ENCODE measurements at regions not wholly inside any gene's neighbourhood (a gene's known extent, or its start where the extent isn't known, plus 50 kb on each side); places are given as distances from the start of the nearest gene placed in this dataset.

GRCh38 chr3:96734273-96735009, 80.0 kb upstream of the EPHA6 start:
- DNase-seq: no peak

DNA sequence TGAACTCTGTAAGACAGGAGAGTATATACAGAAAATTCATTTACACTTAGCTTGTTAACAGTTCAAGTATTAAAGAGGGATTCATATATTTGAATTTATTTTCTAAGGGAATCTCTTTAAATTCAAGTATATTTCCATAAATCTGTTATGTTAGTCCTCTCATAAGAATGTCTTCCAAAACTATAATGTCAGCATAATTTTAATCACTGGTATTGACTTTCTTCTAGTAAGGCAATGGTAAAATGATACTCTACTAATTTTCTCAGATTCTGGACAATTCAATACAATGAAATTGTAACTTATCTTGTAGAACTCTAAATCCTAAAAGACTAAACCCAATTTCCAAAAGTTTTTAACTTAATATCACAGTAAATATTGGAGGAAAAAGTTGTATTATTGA, 66.3 kb upstream of the EPHA6 start:
- no peak for DNase-seq

GRCh38 chr3:96750094-96750767, 64.2 kb upstream of the EPHA6 start:
- no peak for DNase-seq

DNA sequence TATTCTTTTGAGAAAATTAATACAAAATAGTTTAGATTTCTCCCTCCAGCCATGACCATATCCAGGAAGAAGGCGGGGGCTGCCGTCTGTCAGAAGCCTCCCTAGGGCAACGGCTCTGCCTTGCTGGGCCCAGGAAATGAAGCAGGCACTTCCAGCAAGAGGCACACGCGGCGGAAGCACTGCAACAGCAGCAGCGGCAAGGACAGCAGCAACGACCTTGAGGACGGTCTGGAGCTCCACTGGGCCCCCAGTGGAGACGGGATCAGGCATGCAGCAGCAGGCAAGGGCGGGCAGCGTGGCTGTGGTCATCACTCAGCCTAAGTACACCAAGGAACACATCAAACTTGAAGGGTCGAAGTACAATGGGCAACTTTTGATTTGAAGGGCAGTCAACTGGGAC, 61.3 kb upstream of the EPHA6 start:
- DNase-seq: no peak

DNA sequence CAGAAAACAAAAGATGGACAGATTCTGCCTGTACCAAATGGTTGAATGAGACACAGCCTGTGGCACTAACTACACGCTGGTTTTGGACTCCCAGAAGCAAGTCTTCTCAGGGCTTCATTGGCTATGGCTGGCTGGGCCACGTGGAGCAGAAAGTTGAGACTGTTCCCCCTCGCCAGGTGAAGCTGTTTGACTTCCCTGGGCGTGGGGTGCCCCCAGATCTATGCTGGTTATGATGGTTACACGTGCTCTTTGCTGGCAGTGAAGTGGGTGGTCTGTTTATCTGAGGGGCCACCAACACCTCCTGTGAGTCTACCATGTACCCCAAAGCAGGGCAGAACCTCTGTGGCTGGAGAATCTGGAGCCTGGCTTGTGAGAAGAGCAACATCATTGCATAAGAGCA, 60.3 kb upstream of the EPHA6 start:
- DNase-seq: no peak

DNA sequence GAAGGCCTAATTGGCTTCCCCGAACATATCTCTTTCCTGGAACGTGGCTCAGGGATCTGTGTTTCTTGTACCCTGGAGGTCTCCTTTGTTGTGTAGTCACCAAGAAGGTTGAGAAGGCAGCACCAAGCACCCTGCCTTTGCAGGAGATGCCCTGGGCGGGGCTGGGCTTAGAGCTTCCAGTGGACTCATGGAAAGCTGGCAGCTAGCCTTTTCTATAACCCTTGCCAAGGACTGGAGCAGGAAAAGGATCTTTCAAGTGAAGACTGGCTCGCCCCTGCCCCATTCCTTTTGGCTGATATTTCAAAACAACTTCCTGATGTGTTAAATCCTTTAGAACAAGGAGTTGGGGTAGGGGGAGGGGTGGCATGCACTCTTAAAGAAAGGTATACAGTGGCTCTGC, 58.9 kb upstream of the EPHA6 start:
- no peak for DNase-seq

DNA sequence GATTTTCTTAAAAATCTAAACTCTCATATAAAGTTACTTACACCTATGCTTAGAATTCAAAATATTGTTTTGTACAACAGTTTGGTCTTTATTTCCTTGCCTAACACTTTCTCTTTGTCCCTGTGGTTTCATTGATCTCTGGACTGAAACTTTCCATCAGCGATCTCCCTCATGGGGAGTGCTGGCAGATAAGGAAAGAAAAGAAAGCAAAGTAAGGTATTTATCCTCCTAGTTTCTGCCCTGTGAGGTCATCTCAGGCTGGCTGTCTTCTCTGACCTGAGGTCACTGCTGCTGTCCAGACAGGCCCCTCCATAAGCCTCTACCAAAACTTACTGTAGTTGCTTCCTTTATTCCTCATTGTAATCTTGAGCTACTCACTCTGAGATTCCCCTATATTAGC, 57.9 kb upstream of the EPHA6 start:
- DNase-seq: no peak

DNA sequence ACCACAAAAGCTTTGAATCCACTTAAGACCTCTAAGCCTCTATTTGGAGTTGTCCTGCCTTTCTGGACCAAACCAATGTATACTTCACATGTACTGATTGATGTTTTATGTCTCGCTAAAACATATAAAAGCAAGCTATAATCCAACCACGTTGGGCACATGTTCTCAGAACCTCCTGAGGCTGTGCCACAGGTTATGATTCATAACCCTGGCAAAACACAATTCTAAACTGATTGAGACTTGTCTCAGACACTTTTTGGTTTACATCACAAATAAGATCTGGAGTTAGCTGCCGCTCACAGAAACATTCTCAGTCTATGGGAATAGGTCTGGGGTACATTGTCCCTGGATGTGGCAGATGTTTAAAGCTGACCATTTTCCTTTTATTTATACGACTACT, 53.4 kb upstream of the EPHA6 start:
- no peak for DNase-seq

All from COR-L47 (cell line).